GM19240 (cell line): ENCODE measurements at regions not wholly inside any gene's neighbourhood (a gene's known extent, or its start where the extent isn't known, plus 50 kb on each side); places are given as distances from the start of the nearest gene placed in this dataset.

Source experiments
- DNase-seq: peaks from one replicate; pipeline ENCODE4 v3.0.0; 2011; ENCODE audit warnings: low spot score; ENCODE audit not compliant: insufficient read length

DNA sequence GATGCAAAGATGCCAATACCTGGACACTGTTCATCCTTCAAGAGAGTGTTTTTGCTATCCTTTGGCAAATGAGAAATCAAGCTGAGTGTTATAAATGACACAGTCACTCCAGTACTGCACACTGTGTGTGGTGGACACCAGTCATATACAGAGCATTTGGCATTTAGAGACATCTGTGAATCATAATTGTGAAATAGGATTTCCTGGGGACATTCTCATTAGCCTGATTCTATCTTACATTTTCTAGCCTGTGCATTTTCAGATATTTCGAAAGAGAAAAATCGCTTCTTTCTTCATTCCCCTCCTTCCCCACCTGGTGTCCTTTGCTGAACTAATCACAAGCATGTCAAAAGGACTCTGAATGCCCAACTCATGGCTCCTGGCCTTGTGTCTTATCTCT, 781.0 kb upstream of the ARGLU1 start:
- DNase-seq = no peak

DNA sequence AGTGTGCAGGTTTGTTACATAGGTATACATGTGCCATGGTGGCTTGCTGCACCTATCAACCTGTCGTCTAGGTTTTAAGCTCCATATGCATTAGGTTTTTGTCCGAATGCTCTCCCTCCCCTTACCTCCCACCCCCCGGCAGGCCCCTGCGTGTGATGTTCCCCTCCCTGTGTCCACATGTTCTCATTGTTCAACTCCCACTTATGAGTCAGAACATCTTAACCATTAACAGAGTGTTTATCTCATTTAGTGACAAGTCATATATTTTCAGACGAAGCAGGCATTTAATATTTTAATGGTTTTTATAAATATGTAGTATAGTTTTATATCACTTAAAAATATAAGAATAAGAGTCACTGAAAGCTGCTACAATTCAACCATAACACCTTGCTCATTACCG, 780.5 kb upstream of the ARGLU1 start:
- DNase-seq = no peak

DNA sequence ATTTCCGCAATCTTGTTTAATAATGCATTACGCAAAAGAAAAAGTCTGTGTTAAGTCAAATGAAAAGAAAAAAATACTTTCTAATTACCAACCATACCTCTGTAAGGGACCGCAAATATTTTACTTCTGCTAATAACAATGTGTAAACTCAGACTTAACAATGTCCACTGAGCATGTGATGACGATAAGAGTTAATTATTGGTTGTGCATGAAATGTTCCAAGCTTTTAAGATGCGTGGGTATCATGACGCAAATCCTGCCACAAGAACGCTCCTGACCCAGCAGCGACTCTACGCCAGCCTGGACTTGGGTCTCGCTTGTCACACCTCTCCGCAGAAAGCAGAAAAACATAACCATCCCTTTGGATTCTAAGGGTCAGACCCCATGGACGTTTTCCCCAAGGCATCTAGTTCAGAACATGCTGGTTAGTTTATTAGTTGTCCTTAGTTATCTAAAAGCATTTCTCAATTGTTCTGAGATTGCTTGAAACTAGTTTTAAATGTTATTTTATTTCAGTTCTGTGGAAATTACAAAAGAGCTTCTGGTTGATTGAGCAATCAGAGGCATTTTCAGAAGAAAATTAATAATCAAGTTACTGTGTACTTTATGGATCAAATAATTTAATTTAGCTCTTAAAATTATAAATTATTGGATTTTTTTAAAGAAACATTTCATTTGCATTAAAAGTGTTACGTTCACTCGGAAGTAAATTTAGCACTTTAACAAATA, 779.9 kb upstream of the ARGLU1 start:
- no peak for DNase-seq

DNA sequence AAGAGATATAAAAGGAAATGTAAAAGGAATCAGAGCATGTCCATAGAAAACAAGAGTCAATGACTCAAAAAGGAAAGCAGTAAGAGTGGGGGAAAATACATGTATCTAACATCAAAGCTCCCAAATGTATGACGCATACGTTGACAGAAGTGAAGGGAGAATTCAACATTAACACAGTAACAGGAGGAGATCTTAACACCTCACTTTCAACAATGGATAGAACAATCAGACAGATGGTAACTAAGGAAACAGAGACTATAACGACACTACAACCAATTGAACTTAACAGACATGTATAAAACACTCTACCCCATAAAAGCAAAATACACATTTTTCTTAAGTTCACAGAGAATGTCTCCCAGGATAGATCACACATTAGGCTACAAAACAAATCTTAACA, 774.8 kb upstream of the ARGLU1 start:
- DNase-seq = no peak

DNA sequence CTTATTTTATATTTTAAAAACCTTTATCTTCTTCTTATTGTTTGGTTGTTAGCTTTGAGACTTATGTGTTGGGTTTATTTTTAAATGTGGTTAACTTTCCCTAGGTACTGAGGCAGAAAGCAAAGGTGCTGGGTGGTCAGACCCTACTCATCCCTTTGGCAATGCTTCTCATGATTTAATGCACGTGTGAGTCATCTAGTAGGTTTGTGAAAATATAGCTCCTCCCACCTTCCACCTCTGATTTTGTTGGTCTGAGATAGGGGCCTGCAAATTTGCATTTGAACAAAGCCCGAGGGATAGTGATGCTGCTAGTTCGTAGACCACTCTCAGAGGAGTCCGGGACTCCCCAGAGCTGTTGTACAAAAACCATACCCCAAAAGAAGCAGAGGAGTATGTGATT, 771.3 kb upstream of the ARGLU1 start:
- DNase-seq = no peak

DNA sequence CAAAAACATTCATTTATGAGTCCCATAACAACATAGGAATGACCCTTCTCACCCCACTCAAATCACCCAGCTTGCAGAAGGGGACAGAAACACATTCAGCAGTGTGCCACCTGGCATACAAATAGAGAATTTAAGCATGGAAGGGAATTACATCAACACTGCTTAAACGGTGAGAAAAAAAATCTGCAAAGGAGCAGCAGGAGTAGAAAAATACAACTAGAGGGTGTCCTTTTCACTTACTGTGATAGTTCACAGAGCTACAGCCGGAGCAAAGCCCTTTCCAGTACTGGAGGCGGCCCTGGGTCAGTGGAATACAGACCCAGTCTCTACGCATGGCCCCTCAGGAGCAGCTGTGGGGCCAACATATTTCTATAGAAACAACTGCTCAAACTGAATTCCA, 764.3 kb upstream of the ARGLU1 start:
- DNase-seq = no peak

DNA sequence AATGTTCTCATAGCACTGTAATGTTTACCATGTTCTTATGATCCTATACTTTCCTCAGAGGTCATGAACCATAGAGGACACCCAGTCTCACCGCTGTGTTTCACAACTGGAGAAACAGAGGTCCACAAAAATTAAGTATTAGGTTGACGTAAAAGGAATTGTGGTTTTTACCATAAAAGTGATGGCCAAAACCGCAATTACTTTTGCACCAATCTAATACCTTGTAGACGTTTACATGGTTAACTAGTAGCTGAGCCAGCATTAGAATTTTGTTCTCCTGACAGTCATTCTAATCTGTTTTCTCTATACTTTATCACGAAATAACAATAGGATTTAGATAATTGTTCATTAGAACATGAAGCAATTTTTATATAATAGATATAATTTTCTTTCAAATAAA, 763.4 kb upstream of the ARGLU1 start:
- DNase-seq = no peak

DNA sequence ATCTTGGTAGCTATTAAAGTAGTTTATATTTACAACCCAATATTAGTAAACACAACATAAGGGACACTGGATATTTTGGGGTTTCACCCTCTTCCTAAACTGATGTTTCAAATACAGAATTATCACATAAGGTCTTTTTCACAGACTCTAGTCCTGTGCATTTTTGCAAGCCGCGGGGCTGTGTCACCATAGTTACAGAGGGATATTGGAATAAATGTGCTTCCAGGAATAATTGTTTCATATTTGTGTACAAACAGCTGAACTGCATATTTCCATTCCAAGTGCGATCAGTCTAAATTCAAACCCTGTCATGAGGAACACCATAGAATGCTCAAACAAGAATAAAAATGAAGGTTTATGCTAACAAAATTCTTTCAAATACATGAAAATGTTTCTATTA, 762.5 kb upstream of the ARGLU1 start:
- no peak for DNase-seq

DNA sequence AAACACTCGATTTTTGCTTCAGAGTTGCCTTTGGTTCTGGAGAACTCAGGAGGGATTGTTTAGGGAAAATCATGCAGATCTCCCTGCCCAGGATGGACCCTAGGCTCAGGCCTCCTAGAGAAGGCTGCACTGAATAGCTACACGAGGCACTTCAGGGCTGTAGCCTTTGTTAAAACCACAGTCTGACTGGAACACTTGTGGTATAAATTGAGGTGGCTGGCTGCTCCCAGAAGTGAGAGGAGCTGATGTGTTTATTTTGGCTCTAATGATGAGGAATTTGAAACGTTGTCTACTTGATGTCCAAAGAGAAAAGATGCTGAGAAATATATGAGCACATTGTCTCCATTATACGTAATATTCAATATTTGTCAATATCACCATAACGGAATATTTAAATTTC, 762.1 kb upstream of the ARGLU1 start:
- DNase-seq = no peak

DNA sequence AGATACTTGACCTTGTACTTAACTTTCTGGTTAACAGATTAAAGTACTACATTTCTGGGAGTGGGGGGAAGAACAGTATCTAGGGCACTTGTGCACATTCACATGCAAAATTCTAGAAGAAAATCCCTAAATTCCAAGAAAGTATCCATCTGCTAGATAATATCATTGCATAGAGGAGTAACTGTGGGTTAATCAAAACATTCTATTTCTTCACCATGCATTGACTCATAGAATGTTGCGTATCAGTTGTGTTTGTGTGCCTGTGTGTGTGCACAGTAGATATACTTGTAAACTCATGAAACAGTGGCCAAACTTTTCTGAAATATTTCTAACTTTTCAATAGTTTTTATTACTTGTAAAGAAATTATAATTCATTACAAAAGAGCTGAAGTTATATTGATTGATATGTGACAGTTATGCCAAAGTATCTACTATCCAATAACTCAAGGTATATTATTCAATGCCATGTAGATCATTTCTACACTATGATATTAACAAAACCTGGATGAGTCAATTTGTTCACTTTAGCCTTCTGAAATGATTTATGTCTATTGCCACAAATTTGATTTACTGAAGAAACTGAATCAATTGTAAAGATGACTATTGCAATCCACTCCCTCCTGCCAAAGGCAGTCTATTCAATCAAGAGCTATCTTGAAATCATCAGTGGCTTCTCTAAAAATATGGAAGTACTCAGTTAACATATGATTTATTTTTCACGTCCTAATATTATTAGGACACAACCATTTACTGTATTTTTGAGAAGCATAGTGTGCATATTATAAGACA, 756.7 kb upstream of the ARGLU1 start:
- DNase-seq = no peak

DNA sequence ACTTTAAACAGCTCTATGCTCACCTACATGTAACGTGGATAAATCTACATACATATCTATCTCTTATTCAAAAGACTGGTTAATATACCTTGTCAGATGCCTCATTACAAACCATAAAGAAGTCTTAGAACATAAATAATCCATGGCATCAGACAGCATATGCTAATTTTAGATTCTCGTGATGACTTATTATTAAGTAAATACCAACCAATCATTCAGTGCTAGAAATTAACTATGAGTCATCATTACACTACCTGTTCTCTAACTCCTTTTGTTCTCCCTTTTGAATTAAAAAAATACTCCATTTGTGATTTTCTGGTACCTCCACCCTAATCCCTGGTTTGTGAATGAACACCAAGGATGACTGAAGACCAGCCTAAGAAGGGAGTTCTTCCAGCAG, 754.3 kb upstream of the ARGLU1 start:
- DNase-seq = no peak

DNA sequence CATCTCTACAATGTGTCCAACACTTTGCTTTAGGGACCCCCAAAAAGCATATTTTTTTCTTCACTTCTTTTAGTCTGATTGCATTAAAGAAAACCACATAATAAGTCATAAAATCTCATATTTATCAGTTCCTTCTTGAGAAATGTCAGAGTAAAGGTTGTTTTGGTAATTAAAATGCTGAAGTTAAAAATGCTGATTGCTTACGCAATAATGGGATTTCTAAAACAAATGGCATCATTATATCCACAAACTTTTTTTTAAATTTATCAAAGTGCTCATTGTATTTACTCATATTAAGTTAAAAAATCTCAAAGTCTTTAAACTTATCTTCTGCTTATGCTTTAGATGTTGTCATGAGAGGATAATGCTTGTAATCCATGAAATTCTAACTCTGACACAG, 737.2 kb upstream of the ARGLU1 start:
- DNase-seq = no peak

DNA sequence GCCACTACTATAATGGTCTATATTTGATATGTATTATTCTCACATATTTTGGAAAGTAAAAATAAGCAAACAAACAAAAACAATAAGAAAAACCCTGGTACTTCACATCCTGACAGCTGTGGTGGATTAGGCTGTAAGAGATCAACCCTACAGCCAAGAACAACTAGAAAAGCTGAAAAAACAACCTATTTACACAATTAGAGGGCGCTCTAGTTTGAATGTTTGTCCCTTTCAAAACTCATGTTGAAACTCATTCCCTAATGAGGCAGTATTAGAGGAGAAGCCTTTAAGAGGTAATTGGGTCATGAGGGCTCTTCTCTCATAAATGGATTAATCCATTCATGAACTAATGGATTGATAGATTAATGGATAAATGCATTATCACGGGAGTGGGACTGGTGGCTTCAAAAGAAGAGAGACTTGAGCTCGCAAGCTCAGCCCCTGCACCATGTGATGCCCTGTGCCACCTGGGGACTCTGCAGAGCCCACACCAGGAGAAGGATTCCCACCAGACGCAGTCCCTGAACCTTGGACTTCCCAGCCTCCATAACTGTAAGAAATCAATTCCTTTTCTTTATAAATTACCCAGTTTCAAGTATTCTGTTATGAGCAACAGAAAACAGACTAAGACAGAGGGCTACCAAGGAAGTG, 733.9 kb upstream of the ARGLU1 start:
- DNase-seq = no peak

DNA sequence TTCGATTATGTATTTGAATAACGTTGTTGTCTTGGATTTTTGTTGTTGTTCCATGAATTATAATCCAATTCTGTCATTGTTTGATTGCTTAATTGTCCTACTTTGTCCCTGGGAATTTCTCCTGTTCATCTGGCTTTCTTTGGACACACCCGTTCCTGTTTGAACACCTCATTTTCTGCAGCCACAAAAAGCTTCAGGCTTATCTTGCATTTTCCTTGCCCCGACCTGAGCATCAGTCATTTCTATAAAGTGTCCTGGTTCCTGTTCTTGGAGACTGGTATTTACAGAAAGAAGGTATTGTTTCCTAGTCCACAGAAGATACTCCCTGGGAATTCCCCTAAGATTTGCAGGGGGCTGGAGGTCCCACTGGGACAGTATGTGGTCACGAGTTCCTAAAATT, 731.8 kb upstream of the ARGLU1 start:
- no peak for DNase-seq

DNA sequence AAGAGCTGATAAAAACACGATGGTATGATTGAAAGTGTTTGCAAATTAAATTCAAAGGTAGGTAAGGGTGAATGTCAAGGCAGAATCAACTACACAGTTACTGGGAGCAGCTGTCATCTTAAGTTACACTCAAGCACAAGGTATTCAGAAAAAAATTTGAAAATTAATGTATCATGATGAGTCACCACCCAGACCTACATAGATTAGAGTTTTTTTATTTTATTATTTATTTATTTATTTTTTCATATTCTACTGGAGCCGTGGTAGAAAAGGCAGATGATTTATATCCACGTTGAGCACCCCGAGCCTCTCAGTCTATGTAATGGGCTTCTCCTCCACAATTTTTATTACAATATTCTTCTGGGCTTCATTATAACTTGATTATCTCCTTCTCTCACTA, 728.9 kb upstream of the ARGLU1 start:
- DNase-seq = no peak

DNA sequence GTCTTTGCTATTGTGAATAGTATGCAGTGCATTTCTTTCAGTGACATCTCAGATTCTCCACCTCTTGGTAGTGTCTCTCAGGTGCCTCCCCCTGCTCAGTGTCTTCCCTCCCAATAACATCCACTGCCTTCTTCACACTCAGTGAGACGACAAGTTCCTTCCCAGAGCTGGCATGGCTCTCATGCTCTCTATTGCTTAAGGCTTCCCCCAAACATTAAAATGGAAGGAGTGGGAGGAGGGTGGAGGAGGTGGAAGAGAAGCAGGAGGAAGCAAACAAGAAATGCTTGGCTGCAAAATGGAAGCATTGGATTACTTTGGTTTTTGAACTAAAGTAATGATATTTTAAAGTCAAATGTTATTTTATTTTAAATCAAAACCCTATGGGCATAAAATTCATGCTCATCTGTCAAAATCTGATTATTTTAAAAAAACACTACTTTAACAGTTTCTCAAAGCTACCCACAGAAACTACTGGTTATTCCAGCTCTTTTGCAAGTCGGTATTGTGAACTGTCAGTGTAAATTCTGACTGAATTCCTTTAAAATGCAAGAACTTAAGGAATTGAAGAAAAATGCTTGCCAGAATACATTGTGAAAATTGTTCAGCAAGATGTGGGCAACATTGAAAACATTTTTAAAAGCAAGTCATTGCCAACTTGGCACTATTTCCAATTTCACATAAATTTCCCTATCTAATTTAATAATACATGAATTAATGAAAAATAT, 727.6 kb upstream of the ARGLU1 start:
- no peak for DNase-seq

DNA sequence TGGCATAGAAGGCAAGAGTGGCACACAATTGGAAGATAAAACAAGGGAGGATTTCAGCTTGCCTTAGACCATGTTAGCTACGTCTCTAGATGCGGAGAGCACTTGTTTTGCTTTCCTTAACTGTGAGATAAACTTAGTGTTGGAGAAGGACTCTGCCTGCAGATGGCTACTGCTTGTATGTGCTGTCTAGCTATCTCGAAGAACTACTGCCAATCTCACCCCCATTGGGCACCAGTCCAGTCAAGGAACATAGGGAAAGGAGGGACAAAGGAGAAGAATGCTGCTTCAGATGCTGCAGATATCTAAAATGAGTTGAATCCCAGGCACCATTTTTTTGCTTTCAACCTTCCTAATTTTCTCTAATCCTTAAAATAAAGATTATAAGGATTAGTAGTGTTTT, 726.0 kb upstream of the ARGLU1 start:
- no peak for DNase-seq

DNA sequence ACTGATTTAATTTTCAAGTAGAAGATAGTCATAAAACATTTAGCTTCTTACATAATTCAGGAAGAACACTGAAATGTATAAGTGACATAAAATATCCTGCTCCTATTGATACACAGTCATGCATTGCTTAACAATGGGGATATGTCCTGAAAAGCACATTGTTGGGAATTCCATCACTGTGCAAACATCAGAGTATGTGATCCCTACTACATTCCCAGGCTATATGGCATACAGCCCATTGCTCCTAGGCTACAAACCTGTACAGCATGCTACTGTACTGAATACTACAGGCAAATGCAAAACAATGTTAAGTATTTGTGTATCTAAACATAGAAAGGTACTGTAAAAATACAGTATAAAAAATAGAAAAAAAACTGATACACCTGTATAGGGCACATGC, 723.9 kb upstream of the ARGLU1 start:
- DNase-seq = no peak

DNA sequence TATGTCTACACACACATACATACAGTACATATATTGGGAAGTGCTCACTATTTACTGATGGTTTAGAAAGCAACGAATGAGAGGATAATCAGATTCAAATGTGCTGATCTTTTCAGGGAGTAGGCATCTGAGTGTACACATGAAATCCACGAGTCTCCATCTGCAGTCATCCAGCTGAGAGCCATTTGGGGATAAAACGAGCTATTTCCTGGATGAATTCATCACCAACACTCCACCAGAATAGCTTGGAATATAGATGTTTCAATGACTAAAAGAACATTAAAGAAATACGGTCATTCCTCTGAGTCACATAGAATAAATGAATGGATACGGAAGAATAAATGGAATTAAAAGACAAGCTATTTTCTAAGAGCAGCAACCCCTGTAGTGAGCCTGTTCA, 721.6 kb upstream of the ARGLU1 start:
- no peak for DNase-seq

DNA sequence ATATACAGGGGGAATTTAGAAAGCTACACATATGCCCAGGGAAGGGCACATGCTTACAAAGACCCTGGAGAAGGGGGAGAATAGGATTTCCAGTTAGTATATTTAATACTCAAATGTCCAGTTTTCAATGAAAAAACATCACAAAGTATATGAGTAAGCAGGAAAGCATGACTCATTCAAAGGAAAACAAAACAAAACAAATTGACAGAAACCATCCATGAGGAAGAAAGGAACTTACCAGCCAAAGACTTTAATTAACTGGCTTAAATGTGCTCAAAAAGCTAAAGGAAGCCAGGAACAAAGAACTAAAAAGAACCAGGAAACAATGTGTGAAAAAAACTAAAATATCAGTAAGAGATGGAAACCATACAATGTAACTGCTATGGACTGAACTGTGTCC, 716.2 kb upstream of the ARGLU1 start:
- no peak for DNase-seq

DNA sequence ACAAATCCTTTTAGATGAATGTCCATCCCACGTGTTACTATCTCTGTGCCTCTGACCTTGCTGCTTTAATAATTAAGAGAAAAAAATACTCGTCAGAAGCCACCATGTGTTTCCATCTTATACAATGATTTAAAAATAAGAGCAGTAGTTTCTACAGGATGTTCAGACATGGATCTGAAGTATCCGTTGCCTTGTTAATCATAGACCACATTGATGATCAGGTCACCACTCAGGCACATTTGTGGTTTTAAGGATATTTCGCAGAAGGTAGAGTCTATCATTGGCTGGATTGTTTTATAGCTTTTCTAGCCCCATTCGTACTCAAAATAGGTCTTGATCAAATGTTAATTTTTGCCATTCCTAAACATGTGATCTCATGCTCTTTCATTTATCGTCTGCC, 710.0 kb upstream of the ARGLU1 start:
- no peak for DNase-seq

DNA sequence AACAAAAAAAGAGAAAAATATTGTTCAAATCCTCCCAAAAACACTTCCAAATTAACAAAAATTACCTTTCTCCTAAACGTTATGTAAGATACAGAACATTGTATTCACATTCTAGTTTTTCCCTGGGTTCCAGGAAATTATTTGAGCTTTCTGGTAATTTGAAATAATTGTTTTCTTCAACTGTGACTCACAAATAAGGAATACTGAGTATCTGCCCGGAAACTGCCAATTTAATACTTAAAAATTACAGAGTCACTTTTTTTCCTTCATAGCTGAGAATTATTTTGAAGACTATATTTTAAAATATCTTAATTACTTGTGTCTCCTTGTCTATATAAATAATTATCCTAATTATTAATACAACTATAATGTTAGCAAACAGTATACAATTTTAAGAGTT, 709.0 kb upstream of the ARGLU1 start:
- DNase-seq = no peak
